ENCODE measurements at regions not wholly inside any gene's neighbourhood (a gene's known extent, or its start where the extent isn't known, plus 50 kb on each side); places are given as distances from the start of the nearest gene placed in this dataset.

DNA sequence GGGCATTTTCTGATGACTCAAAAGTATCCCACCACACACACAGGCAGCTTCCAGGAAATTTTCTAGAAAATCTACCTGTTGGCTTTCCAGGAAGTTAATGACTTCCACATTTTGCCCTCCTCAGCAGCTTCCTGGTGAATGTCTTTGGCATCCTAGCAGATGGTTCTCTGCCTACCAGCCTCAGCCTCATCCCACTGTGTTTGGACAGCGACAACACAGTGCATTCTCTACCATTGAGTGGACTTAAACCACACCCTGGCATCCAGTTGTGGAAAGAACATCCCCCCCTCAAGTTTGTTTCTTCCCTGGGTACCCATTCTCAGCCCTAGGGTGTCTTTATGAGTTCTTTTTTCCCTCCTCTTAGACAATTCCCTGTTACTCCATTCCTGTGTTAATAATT lies 50.8 kb upstream of the GADL1 start:
- WGBS, 2 donors = 79% methylated on average over 1 of the region's 1 CpG
- no peak for DNase-seq

DNA sequence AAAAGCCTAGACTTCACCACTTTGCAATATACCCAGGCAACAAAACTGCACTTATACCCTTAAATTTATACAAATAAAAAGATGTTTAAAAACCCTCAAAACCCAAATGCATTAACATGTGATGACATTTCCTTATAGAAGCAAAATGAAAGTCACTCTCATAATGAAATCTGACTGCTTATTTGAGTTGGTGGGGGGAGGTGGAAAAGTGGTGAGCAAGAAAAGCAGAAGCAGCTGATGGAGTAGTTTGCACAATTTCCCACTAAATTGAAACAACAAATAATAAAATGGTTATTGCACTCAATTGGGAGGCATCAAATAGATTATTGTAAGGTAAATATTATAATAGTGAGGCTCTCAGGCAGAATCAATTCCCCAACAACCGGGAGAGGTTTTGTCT lies 54.0 kb upstream of the GADL1 start:
- no peak overlapping the region for H3K4me3 ChIP-seq
- 71 to 78% methylated on average over 1 of the region's 1 CpG for WGBS, 2 donors
- ATAC-seq = no peak
- TF ChIP-seq POLR2A (IDR thresholded peaks at IDR 0.05) = no peak
- TF ChIP-seq, protein P1, sequence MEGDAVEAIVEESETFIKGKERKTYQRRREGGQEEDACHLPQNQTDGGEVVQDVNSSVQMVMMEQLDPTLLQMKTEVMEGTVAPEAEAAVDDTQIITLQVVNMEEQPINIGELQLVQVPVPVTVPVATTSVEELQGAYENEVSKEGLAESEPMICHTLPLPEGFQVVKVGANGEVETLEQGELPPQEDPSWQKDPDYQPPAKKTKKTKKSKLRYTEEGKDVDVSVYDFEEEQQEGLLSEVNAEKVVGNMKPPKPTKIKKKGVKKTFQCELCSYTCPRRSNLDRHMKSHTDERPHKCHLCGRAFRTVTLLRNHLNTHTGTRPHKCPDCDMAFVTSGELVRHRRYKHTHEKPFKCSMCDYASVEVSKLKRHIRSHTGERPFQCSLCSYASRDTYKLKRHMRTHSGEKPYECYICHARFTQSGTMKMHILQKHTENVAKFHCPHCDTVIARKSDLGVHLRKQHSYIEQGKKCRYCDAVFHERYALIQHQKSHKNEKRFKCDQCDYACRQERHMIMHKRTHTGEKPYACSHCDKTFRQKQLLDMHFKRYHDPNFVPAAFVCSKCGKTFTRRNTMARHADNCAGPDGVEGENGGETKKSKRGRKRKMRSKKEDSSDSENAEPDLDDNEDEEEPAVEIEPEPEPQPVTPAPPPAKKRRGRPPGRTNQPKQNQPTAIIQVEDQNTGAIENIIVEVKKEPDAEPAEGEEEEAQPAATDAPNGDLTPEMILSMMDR (IDR thresholded peaks at IDR 0.05) = no peak
- DNase-seq = no peak
- no peak overlapping the region for H3K27ac ChIP-seq
- no peaks in the 10 kb centered on the region for H3K9me3 ChIP-seq
- intact Hi-C loops (cut with DNase I) = no loop called here
- H3K36me3 ChIP-seq (replicated peaks in 1 of 2; ENCODE audit: insufficient read depth in 1 of 2, low read depth in 2 of 2) = no peaks in the 10 kb centered on the region
- no peaks in the 10 kb centered on the region for H3K4me1 ChIP-seq
- H3K27me3 ChIP-seq = no peaks in the 10 kb centered on the region

More for the DNA sequence above, 50.8 kb upstream of the GADL1 start:
- Histone ChIP-seq H3K9me3 (no peaks in the 10 kb centered on the region), H3K4me3 (no peak overlapping the region), H3K36me3 (replicated peaks in 1 of 2; ENCODE audit: insufficient read depth in 1 of 2, low read depth in 2 of 2) (no peaks in the 10 kb centered on the region), H3K27ac (no peak overlapping the region), H3K27me3 (no peaks in the 10 kb centered on the region), H3K4me1 (no peaks in the 10 kb centered on the region)
- TF ChIP-seq POLR2A (IDR thresholded peaks at IDR 0.05) = no peak
- TF ChIP-seq, protein P1 (IDR thresholded peaks at IDR 0.05) = no peak
- intact Hi-C loops (cut with DNase I) = no loop called here
- ATAC-seq = no peak

DNA sequence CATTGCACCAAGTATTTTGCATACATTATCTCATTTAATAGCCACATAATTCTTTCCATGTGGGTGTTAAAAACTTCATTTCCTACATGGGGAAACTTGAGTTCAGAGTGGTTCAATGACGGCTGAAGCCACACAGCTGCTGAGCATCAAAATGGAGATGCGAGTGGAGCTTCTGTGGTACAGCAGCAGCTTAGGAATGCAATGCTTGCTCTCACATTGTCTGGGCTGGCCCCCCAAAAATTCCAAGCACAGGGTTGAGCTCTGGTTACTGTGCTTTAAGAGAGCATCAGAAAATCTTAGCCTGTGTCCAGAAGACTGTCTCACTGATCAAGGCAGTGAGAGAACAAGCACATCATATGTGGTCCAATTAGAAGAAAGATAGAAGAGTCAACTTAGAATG lies 57.4 kb upstream of the GADL1 start:
- 73 to 93% methylated on average over 2 of the region's 2 CpGs for WGBS, 2 donors
- H3K9me3 ChIP-seq = no peaks in the 10 kb centered on the region
- no peak overlapping the region for H3K4me3 ChIP-seq
- H3K4me1 ChIP-seq = no peaks in the 10 kb centered on the region
- intact Hi-C loops (cut with DNase I) = no loop called here
- no peak for TF ChIP-seq POLR2A (IDR thresholded peaks at IDR 0.05)
- TF ChIP-seq, protein P1 (IDR thresholded peaks at IDR 0.05) = no peak
- no peak overlapping the region for H3K27ac ChIP-seq
- H3K36me3 ChIP-seq (replicated peaks in 1 of 2; ENCODE audit: insufficient read depth in 1 of 2, low read depth in 2 of 2) = no peaks in the 10 kb centered on the region
- ATAC-seq (no peak), DNase-seq (no peak)
- H3K27me3 ChIP-seq = no peaks in the 10 kb centered on the region

DNA sequence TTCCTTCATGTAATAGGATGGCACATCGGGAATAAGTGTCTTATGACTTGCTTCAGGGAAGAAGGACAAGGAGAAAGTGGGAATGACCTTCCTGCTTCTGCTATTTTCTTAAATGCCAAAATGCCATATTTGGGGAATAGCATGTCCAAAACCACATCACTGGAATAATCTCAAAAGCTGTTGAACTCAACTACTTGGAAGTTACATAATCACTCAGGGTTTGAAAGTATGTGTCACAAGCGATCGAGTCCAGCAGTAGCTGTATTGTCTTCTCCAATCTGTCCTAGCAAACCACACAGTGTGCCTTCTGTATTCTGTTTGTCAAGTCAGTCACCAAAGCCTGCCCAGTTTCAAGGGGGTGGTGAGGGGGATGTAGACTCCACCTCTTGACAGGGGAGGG lies 58.3 kb upstream of the GADL1 start:
- intact Hi-C loops (cut with DNase I) = no loop called here
- Histone ChIP-seq H3K27ac (no peak overlapping the region), H3K4me1 (no peaks in the 10 kb centered on the region), H3K9me3 (no peaks in the 10 kb centered on the region), H3K36me3 (replicated peaks in 1 of 2; ENCODE audit: insufficient read depth in 1 of 2, low read depth in 2 of 2) (no peaks in the 10 kb centered on the region), H3K4me3 (no peak overlapping the region), H3K27me3 (no peaks in the 10 kb centered on the region)
- DNase-seq (no peak), ATAC-seq (no peak)
- TF ChIP-seq POLR2A (IDR thresholded peaks at IDR 0.05) = no peak
- TF ChIP-seq, protein P1 (IDR thresholded peaks at IDR 0.05) = no peak
- WGBS, 2 donors = 82 to 96% methylated on average over 3 of the region's 3 CpGs

DNA sequence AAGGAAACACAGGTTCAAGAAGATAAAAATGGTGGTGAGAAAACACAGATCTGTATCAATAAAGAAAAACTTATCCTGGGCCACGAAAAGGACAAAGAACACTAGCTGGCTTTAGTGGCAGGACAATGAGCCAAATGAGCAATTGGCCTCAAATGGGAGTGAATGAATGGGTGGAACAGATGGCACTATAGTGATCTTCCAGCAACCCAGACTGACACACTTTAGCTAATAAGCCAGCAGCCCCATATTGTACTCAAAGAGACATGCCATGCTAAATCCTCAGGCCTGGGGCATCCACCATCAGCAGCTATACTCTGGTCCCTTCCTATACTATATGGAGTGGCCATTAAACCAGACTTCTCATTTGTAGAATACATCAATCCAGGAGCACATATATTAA lies 60.0 kb upstream of the GADL1 start:
- Histone ChIP-seq H3K4me1 (no peaks in the 10 kb centered on the region), H3K4me3 (no peak overlapping the region), H3K27ac (no peak overlapping the region), H3K9me3 (no peaks in the 10 kb centered on the region), H3K36me3 (replicated peaks in 1 of 2; ENCODE audit: insufficient read depth in 1 of 2, low read depth in 2 of 2) (no peaks in the 10 kb centered on the region), H3K27me3 (no peaks in the 10 kb centered on the region)
- intact Hi-C loops (cut with DNase I) = no loop called here
- ATAC-seq (no peak), DNase-seq (no peak)
- TF ChIP-seq POLR2A (IDR thresholded peaks at IDR 0.05) = no peak
- TF ChIP-seq, protein P1 (IDR thresholded peaks at IDR 0.05) = no peak
- 33 to 53% methylated on average over 1 of the region's 1 CpG for WGBS, 2 donors

All from body of pancreas (tissue), 4 donors.